ENCODE measurements at regions not wholly inside any gene's neighbourhood (a gene's known extent, or its start where the extent isn't known, plus 50 kb on each side); places are given as distances from the start of the nearest gene placed in this dataset.

- no peaks in the 10 kb centered on the region for H3K36me3 ChIP-seq
- 67 to 82% methylated on average over 5 of the region's 5 CpGs for WGBS, 2 donors
- no peak overlapping the region for H3K4me3 ChIP-seq
- H3K4me1 ChIP-seq = no peaks in the 10 kb centered on the region
- TF ChIP-seq, protein P1, sequence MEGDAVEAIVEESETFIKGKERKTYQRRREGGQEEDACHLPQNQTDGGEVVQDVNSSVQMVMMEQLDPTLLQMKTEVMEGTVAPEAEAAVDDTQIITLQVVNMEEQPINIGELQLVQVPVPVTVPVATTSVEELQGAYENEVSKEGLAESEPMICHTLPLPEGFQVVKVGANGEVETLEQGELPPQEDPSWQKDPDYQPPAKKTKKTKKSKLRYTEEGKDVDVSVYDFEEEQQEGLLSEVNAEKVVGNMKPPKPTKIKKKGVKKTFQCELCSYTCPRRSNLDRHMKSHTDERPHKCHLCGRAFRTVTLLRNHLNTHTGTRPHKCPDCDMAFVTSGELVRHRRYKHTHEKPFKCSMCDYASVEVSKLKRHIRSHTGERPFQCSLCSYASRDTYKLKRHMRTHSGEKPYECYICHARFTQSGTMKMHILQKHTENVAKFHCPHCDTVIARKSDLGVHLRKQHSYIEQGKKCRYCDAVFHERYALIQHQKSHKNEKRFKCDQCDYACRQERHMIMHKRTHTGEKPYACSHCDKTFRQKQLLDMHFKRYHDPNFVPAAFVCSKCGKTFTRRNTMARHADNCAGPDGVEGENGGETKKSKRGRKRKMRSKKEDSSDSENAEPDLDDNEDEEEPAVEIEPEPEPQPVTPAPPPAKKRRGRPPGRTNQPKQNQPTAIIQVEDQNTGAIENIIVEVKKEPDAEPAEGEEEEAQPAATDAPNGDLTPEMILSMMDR (IDR thresholded peaks at IDR 0.05) = no peak
- TF ChIP-seq EP300 (IDR thresholded peaks at IDR 0.05) (no peak), POLR2A (IDR thresholded peaks at IDR 0.05) (no peak)
- no peaks in the 10 kb centered on the region for H3K9me3 ChIP-seq
- no peaks in the 10 kb centered on the region for H3K27me3 ChIP-seq
- no peak for DNase-seq (ENCODE audit: low spot score in 2 of 2)
- no peak overlapping the region for H3K27ac ChIP-seq
These were observed 86.8 kb upstream of the HS6ST1 start for GRCh38 chr2:128405467-128405900.

DNA sequence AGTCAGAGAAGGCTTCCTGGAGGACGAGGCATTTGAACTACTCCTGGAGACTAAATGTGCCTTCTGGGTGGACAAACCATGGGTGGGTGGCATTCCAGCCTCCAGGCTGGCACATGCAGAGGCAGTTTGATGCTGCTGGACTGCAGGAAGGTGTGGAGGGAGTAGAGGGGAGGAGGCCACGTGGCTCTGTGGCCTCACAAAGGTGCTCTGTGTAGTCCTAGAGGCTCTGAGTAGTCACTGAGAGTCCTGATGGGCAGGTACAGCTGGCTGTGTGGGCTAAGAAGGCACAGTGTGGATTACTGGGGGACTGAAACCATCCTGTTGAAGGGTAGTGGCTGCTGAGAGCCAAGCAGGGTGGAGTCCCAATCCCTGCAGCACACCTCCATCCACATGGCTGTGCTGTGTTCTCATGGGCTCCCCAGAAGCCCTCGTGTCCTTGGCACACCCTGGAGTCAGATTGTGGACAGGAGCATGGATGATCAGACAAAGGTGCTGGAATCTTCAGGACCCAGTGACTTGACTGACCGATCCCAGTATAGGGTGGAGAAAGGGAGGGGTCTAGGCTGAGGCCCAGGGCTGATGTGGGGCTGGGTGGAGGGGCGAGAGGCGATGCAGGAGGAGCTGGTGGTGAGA is 87.4 kb upstream of the HS6ST1 start:
- Histone ChIP-seq H3K27me3 (no peaks in the 10 kb centered on the region), H3K4me3 (no peak overlapping the region), H3K27ac (no peak overlapping the region), H3K36me3 (no peaks in the 10 kb centered on the region), H3K9me3 (no peaks in the 10 kb centered on the region), H3K4me1 (no peaks in the 10 kb centered on the region)
- WGBS, 2 donors = 79 to 83% methylated on average over 6 of the region's 6 CpGs
- no peak for TF ChIP-seq EP300 (IDR thresholded peaks at IDR 0.05)
- TF ChIP-seq, protein P1 (IDR thresholded peaks at IDR 0.05) = no peak
- no peak for TF ChIP-seq POLR2A (IDR thresholded peaks at IDR 0.05)
- DNase-seq (ENCODE audit: low spot score in 2 of 2) = no peak

DNA sequence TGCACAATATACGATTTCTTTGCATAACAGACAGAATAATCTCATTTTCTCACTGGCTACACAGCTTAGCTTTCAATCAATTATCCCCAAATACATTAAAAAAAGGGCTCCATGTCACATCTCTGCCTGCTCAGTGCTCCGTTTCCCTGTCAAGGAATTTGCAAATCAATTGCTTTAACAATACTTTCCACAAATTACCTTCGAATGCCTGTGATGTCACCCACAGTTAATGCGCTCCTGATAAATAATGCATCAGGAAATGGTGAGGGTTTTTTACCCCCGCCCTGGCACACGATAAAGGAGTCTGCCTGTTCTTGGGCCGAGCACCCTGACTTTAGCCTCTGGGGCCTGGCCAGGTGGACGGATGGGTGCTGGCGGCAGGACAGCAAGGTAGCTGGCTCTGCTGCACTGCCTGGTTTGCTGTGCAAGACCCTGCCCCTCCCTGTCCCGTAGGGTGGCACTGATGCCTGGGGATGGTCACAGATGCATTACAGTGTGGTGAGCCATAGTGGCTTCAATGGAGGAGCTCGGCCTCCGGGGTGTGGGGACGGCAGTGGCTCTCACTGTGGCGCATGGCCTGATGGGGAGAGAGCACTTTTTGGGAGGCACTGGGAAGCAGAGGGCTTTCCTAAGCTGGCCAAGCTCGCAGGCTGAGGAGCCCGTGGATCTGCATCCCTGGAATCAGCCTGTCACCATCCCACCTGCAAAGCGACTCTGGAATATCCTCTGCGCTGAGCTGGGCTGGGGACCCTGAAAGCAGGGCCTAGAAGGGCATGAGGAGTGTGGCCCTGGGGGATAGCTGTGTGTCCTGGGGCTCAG is 88.3 kb upstream of the HS6ST1 start:
- Histone ChIP-seq H3K36me3 (no peaks in the 10 kb centered on the region), H3K27ac (no peak overlapping the region), H3K9me3 (no peaks in the 10 kb centered on the region), H3K27me3 (no peaks in the 10 kb centered on the region), H3K4me3 (no peak overlapping the region), H3K4me1 (no peaks in the 10 kb centered on the region)
- TF ChIP-seq EP300 (IDR thresholded peaks at IDR 0.05) (no peak), POLR2A (IDR thresholded peaks at IDR 0.05) (no peak)
- TF ChIP-seq, protein P1 (IDR thresholded peaks at IDR 0.05) = no peak
- no peak for DNase-seq (ENCODE audit: low spot score in 2 of 2)
- 85 to 95% methylated on average over 17 to 18 of the region's 18 CpGs for WGBS, 2 donors

GRCh38 chr2:128408349-128409305 is 90.0 kb upstream of the HS6ST1 start:
- no peak overlapping the region for H3K4me3 ChIP-seq
- H3K4me1 ChIP-seq = no peaks in the 10 kb centered on the region
- no peak overlapping the region for H3K27ac ChIP-seq
- TF ChIP-seq EP300 (IDR thresholded peaks at IDR 0.05) (no peak), POLR2A (IDR thresholded peaks at IDR 0.05) (no peak)
- TF ChIP-seq, protein P1 (IDR thresholded peaks at IDR 0.05) = no peak
- no peaks in the 10 kb centered on the region for H3K27me3 ChIP-seq
- DNase-seq (ENCODE audit: low spot score in 2 of 2) = no peak
- WGBS, 2 donors = 46 to 59% methylated on average over 15 to 17 of the region's 17 CpGs
- H3K9me3 ChIP-seq = no peaks in the 10 kb centered on the region
- no peaks in the 10 kb centered on the region for H3K36me3 ChIP-seq
